Hepatocyte (in vitro differentiated cells): ENCODE measurements at regions not wholly inside any gene's neighbourhood (a gene's known extent, or its start where the extent isn't known, plus 50 kb on each side); places are given as distances from the start of the nearest gene placed in this dataset.

Source experiments
- DNase-seq: peaks from one replicate; pipeline ENCODE4 v3.0.0-alpha.2; 2016; ENCODE audit warnings: low spot score
- H2AFZ ChIP-seq: fragments of 200-600 bp; sonication (generic); 2 replicates; pipeline ENCODE4 v1.6.0; 2016; ENCODE audit warnings: antibody characterized with exemption, mild to moderate bottlenecking
- H3K27ac ChIP-seq: fragments of 200-600 bp; sonication (generic); 2 replicates; pipeline ENCODE4 v1.5.1; 2016; ENCODE audit warnings: mild to moderate bottlenecking
- H3K27me3 ChIP-seq: fragments of 200-600 bp; sonication (generic); 2 replicates; pipeline ENCODE4 v1.6.1; 2016
- H3K36me3 ChIP-seq: fragments of 200-600 bp; sonication (generic); replicated peaks from 2 replicates; pipeline ENCODE4 v1.5.1; 2016; ENCODE audit warnings: low read depth; ENCODE audit not compliant: insufficient read depth
- H3K4me1 ChIP-seq: fragments of 200-600 bp; sonication (generic); 2 replicates; pipeline ENCODE4 v1.5.1; 2016; ENCODE audit warnings: mild to moderate bottlenecking, moderate library complexity; ENCODE audit not compliant: insufficient read depth
- H3K4me2 ChIP-seq: fragments of 200-600 bp; sonication (generic); 2 replicates; pipeline ENCODE4 v1.6.0; 2016
- H3K4me3 ChIP-seq: fragments of 200-600 bp; sonication (generic); 2 replicates; pipeline ENCODE4 v1.5.1; 2016; ENCODE audit warnings: mild to moderate bottlenecking
- H3K79me2 ChIP-seq: fragments of 200-600 bp; sonication (generic); 2 replicates; pipeline ENCODE4 v1.6.0; 2017; ENCODE audit warnings: mild to moderate bottlenecking
- H3K9me2 ChIP-seq: fragments of 200-600 bp; sonication (generic); replicated peaks from 2 replicates; pipeline ENCODE4 v1.6.0; 2017; ENCODE audit warnings: mild to moderate bottlenecking; ENCODE audit not compliant: insufficient read depth
- H3K9me3 ChIP-seq: fragments of 200-600 bp; sonication (generic); 2 replicates; pipeline ENCODE4 v1.5.1; 2016; ENCODE audit warnings: low read depth, mild to moderate bottlenecking
- H4K20me1 ChIP-seq: fragments of 200-600 bp; sonication (generic); 2 replicates; pipeline ENCODE4 v1.6.0; 2016; ENCODE audit warnings: mild to moderate bottlenecking; ENCODE audit not compliant: insufficient read depth, poor library complexity, severe bottlenecking
- CTCF ChIP-seq: fragments of 200-600 bp; sonication (generic); IDR thresholded peaks from 2 replicates; pipeline ENCODE4 v1.5.1; 2016; ENCODE audit warnings: antibody characterized with exemption, mild to moderate bottlenecking; ENCODE audit not compliant: poor library complexity
- EZH2 ChIP-seq: fragments of 200-600 bp; sonication (generic); IDR thresholded peaks from 2 replicates; pipeline ENCODE4 v1.6.1; 2016; ENCODE audit warnings: antibody characterized with exemption, mild to moderate bottlenecking, borderline replicate concordance
- EZH2phosphoT487 ChIP-seq: fragments of 200-600 bp; sonication (generic); IDR thresholded peaks from one replicate; pipeline ENCODE4 v1.6.1; 2018; ENCODE audit warnings: antibody characterized with exemption, mild to moderate bottlenecking, low read depth, moderate library complexity; ENCODE audit not compliant: unreplicated experiment, severe bottlenecking
- WGBS: methylation state at CpG from one replicate; pipeline ENCODE4 v1.1.6; 2016; ENCODE audit warnings: low lambda C conversion rate; ENCODE audit errors: missing lambda C conversion rate; 5-methylcytosine and 5-hydroxymethylcytosine counted together

DNA sequence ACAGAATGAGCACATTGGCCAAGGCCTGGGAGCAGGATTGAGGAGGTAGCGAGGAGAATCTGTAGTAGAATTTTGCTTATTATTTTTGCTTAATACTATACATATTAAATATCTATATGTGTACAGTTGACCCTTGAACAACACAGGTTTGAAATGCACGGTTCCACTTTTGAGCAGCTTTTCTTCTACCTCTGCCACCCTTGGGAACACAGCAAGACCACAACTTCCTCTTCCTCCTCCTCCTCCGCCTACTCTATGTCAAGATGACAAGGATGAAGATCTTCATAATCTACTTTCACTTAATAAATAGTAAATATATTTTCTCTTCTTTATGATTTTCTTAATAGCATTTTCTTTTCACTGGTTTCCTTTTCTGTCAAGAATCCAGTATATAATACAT, 541.4 kb downstream of the KCTD16 start:
- Histone ChIP-seq H3K4me2 (no peak overlapping the region), H3K27me3 (no peaks in the 10 kb centered on the region), H3K4me3 (no peak overlapping the region), H3K36me3 (no peaks in the 10 kb centered on the region), H3K9me3 (no peaks in the 10 kb centered on the region), H3K4me1 (no peaks in the 10 kb centered on the region), H3K79me2 (no peaks in the 10 kb centered on the region), H4K20me1 (no peaks in the 10 kb centered on the region), H3K9me2 (no peaks in the 10 kb centered on the region), H3K27ac (no peak overlapping the region), H2AFZ (no peak overlapping the region)
- TF ChIP-seq EZH2 = no peak
- no peak for TF ChIP-seq CTCF
- no peak for TF ChIP-seq EZH2phosphoT487
- no peak for DNase-seq
- 95% methylated on average over 3 of the region's 3 CpGs for WGBS

DNA sequence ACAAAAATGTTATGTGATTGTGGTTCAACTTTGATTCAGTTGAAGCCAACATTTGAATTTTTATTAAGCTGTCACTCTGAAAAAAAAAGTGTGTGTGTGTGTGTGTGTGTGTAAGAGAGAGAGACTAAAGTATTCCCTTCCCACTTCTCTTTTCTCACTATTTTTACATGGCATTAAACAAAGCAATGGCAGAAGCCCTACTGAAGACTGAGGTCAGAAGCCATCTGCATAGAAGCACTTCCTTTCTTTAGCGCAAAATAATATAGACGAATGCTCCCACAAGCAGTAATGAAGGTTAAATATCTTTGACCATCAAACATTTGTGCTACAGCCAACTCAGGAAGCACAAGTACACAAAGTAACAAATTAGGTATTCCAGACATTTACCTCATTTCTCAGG, 540.5 kb downstream of the KCTD16 start:
- Histone ChIP-seq H3K4me3 (no peak overlapping the region), H3K4me2 (no peak overlapping the region), H3K9me3 (no peaks in the 10 kb centered on the region), H3K9me2 (no peaks in the 10 kb centered on the region), H3K27me3 (no peaks in the 10 kb centered on the region), H3K36me3 (no peaks in the 10 kb centered on the region), H3K4me1 (no peaks in the 10 kb centered on the region), H2AFZ (no peak overlapping the region), H4K20me1 (no peaks in the 10 kb centered on the region), H3K27ac (no peak overlapping the region), H3K79me2 (no peaks in the 10 kb centered on the region)
- no peak for DNase-seq
- WGBS = 91% methylated on average over 2 of the region's 2 CpGs
- no peak for TF ChIP-seq EZH2
- no peak for TF ChIP-seq EZH2phosphoT487
- TF ChIP-seq CTCF = no peak

- Histone ChIP-seq H2AFZ (no peak overlapping the region), H3K27me3 (no peaks in the 10 kb centered on the region), H3K79me2 (no peaks in the 10 kb centered on the region), H3K4me2 (no peak overlapping the region), H3K9me3 (no peaks in the 10 kb centered on the region), H3K9me2 (no peaks in the 10 kb centered on the region), H3K36me3 (no peaks in the 10 kb centered on the region), H3K4me3 (no peak overlapping the region), H3K4me1 (no peaks in the 10 kb centered on the region), H3K27ac (no peak overlapping the region), H4K20me1 (no peaks in the 10 kb centered on the region)
- 85% methylated on average over 2 of the region's 2 CpGs for WGBS
- TF ChIP-seq EZH2 = no peak
- TF ChIP-seq EZH2phosphoT487 = no peak
- no peak for TF ChIP-seq CTCF
- DNase-seq = no peak
These were observed 540.0 kb downstream of the KCTD16 start for GRCh38 chr5:144710637-144711036.

- Histone ChIP-seq H3K4me2 (no peak overlapping the region), H3K79me2 (no peaks in the 10 kb centered on the region), H3K9me3 (no peaks in the 10 kb centered on the region), H2AFZ (no peak overlapping the region), H3K27ac (no peak overlapping the region), H3K9me2 (no peaks in the 10 kb centered on the region), H4K20me1 (no peaks in the 10 kb centered on the region), H3K4me3 (no peak overlapping the region), H3K4me1 (no peaks in the 10 kb centered on the region), H3K36me3 (no peaks in the 10 kb centered on the region), H3K27me3 (no peaks in the 10 kb centered on the region)
- TF ChIP-seq CTCF (no peak), EZH2phosphoT487 (no peak), EZH2 (no peak)
- 46% methylated on average over 1 of the region's 1 CpG for WGBS
- no peak for DNase-seq
These were observed 533.1 kb downstream of the KCTD16 start for GRCh38 chr5:144703776-144704175.
